NT2/D1 (cell line): ENCODE measurements at regions not wholly inside any gene's neighbourhood (a gene's known extent, or its start where the extent isn't known, plus 50 kb on each side); places are given as distances from the start of the nearest gene placed in this dataset.

Experiments used
- DNase-seq: peaks from one replicate; pipeline ENCODE4 v3.0.0-alpha.2; 2011; ENCODE audit warnings: low read depth, low spot score
- H3K27me3 ChIP-seq: 2 replicates; pipeline ENCODE4 v1.6.0; 2011; ENCODE audit warnings: mild to moderate bottlenecking; ENCODE audit not compliant: insufficient read length, insufficient read depth
- H3K36me3 ChIP-seq: 2 replicates; pipeline ENCODE4 v1.6.1; 2011; ENCODE audit warnings: mild to moderate bottlenecking, low read length, mixed read lengths; ENCODE audit not compliant: insufficient read depth, insufficient read length
- H3K4me1 ChIP-seq: 2 replicates; pipeline ENCODE4 v1.5.1; 2011; ENCODE audit not compliant: insufficient read depth, insufficient read length
- H3K4me3 ChIP-seq: 2 replicates; pipeline ENCODE4 v1.5.1; 2011; ENCODE audit warnings: low read depth; ENCODE audit not compliant: insufficient read length
- H3K9ac ChIP-seq: 2 replicates; pipeline ENCODE4 v1.6.0; 2011; ENCODE audit warnings: low read depth; ENCODE audit not compliant: insufficient read length
- H3K9me3 ChIP-seq: 2 replicates; pipeline ENCODE4 v1.5.1; 2011; ENCODE audit warnings: mild to moderate bottlenecking, low read length; ENCODE audit not compliant: insufficient read depth
- SUZ12 ChIP-seq: IDR thresholded peaks from 2 replicates; pipeline ENCODE4 v1.6.1; 2011; ENCODE audit not compliant: insufficient read length, insufficient read depth; ENCODE audit errors: extremely low read depth
- YY1 ChIP-seq: IDR thresholded peaks from 2 replicates; pipeline ENCODE4 v1.6.1; 2011; ENCODE audit not compliant: insufficient read length, insufficient read depth
- ZNF274 ChIP-seq: IDR thresholded peaks from 2 replicates; pipeline ENCODE4 v1.6.1; 2011; ENCODE audit warnings: mild to moderate bottlenecking, low read depth, low read length

DNA sequence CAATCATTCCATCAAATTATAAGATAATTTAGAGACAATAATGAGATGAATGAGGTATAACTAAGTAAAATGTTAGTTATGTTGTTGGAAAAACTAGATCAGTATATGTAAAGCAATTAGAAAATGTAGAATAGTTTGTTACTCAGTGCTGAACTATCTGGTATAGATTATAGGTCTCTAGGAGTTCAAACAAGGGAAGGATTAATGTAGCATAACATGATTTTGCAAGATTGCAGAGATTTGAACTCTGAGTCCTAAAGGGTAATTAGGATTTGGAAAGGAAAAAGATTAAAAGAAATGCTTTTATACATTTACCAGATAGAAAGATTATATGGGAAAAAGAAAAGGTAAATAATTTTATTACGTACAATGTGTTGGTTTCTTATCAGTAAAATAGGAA, 246.3 kb downstream of the KCNC2 start:
- TF ChIP-seq ZNF274, result no peak
- no peak for TF ChIP-seq SUZ12
- TF ChIP-seq YY1, result no peak
- no peak for DNase-seq
- Histone ChIP-seq H3K4me1 (no peaks in the 10 kb centered on the region), H3K9me3 (no peaks in the 10 kb centered on the region), H3K36me3 (no peaks in the 10 kb centered on the region), H3K9ac (no peak overlapping the region), H3K27me3 (no peaks in the 10 kb centered on the region), H3K4me3 (no peak overlapping the region)

DNA sequence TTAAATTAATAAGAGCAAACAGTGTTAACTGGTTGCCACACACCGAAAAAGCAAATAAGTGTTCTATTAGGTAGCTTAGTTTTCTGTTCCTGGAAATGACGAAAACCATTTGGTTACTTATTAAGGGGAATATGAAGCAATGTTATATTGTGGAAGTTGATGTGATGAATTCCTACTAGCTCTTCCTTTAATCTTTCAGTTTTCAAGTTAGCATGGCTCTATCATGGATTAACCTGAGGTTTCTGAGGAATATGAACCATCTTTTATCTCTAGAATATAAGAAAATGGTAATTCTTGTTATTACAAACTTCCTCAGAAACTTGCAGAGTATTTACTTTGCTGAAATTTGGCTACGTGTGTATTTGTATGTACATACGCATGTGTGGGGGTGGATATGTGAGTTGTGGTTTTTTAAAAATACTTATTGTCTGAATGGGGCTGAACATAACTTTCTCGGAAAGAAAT, 245.7 kb downstream of the KCNC2 start:
- Histone ChIP-seq H3K4me1 (no peaks in the 10 kb centered on the region), H3K27me3 (no peaks in the 10 kb centered on the region), H3K9ac (no peak overlapping the region), H3K4me3 (no peak overlapping the region), H3K9me3 (no peaks in the 10 kb centered on the region), H3K36me3 (no peaks in the 10 kb centered on the region)
- no peak for DNase-seq
- no peak for TF ChIP-seq ZNF274

DNA sequence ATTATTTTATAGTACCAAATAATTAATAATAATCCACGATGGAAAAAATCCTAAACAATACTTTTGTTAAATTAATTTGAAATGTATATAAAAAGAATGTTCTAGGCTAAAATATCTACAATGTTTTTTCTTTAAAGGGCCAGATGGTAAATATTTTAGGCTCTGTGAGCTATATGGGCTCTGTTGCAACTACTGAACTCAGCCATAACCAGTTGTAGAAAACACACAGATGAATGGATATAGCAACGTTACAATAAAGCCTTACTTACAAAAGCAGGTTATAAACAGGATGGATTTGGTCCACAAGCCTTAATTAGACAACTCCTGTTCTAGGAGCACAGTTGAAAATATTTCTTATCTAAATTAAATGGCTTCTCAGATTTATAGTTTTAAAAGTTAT, 245.2 kb downstream of the KCNC2 start:
- no peaks in the 10 kb centered on the region for H3K4me1 ChIP-seq
- H3K27me3 ChIP-seq, result no peaks in the 10 kb centered on the region
- H3K36me3 ChIP-seq, result no peaks in the 10 kb centered on the region
- TF ChIP-seq YY1 (no peak), ZNF274 (no peak), SUZ12 (no peak)
- no peak overlapping the region for H3K9ac ChIP-seq
- no peak overlapping the region for H3K4me3 ChIP-seq
- DNase-seq, result no peak
- no peaks in the 10 kb centered on the region for H3K9me3 ChIP-seq

DNA sequence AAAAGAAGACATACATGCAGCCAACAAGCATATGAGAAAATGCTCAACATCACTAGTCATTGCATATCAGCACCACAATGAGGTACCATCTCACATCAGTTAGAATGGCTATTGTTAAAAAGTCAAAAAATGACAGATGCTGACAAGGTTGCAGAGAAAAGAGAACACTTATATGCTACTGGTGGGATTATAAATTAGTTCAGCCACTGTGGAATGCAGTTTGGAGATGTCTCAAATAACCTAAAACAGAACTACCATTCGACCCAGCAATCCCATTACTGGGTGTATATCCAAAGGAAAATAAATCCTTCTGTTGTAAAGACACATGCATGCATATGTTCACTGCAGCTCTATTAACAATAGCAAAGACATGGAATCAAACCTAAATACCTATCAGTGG, 238.4 kb downstream of the KCNC2 start:
- DNase-seq, result no peak
- H3K27me3 ChIP-seq, result no peaks in the 10 kb centered on the region
- TF ChIP-seq YY1 (no peak), SUZ12 (no peak), ZNF274 (no peak)
- no peaks in the 10 kb centered on the region for H3K4me1 ChIP-seq
- H3K9ac ChIP-seq, result no peak overlapping the region
- H3K9me3 ChIP-seq, result no peaks in the 10 kb centered on the region
- H3K4me3 ChIP-seq, result no peak overlapping the region
- no peaks in the 10 kb centered on the region for H3K36me3 ChIP-seq

DNA sequence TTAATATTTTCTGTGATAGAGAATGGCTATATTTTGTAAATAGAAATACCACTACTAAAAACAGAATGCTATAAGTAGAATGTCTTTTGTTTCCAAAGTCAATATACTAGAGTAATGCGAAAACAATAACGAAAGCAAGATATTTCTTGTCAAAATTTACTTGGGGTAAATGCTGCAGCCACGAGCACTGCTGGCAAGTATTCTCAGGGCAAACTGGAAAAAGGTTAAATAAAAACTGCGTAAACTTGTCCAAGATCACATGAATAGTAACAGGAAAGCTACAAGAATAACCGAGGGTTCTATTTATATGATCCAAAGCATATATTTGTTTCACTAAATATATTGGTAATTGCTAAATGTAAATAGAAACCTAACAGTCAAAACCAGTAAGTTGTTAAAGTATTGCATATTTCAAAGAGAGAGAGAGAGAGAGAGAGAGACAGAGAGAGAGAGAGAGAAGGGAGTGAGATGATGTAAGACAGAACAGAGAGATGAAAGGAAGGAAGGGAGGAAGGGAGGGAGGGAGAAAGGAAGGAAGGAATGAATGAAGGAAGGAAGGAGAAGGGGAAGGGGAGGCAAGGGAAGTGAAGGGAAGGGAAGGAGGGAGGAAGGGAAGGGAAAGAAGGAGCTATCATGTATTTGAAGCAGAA, 231.7 kb downstream of the KCNC2 start:
- Histone ChIP-seq H3K27me3 (no peaks in the 10 kb centered on the region), H3K4me1 (no peaks in the 10 kb centered on the region), H3K9ac (no peak overlapping the region), H3K9me3 (no peaks in the 10 kb centered on the region), H3K4me3 (no peak overlapping the region), H3K36me3 (no peaks in the 10 kb centered on the region)
- no peak for DNase-seq
- TF ChIP-seq YY1 (no peak), SUZ12 (no peak)

DNA sequence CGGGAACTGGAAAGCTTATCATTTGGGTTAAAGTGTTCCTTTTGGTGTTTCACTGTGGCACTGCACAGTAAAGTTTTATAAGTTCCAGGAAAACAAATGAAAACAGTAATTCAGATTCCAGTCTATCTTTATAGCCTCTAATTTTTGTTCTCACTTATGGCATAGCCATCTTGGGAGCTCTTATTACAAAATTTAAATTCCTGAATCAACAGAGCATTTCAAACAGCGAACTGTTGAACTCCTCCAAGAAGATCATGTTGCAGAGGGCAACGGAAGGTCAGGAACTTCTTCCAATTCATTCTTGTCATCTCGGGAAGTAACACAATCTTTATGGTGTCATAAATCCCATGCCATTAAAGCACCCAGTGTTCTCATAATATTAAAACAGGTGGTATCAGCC, 229.1 kb downstream of the KCNC2 start:
- Histone ChIP-seq H3K27me3 (no peaks in the 10 kb centered on the region), H3K4me3 (no peak overlapping the region), H3K4me1 (no peaks in the 10 kb centered on the region), H3K36me3 (no peaks in the 10 kb centered on the region), H3K9ac (no peak overlapping the region), H3K9me3 (no peaks in the 10 kb centered on the region)
- TF ChIP-seq YY1, result no peak
- TF ChIP-seq ZNF274, result no peak
- TF ChIP-seq SUZ12, result no peak
- DNase-seq, result no peak

DNA sequence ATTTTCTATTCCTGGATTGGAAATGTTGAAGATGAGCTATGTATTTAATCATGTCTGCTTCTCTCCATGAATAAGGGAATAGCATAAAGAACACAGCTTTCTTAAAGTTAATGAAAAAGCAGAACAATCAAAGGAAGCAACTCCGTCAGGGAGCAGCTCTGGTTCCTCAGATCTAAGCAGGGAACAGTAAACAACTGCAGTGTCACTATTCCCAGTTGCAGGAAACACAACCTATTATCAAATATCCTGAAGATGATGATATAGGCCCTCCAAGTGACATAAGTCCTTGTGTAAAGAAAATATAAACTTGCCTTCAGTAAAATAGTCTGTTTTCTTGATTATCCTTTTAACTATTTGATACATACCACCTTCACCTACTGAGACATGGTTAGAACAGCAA, 228.1 kb downstream of the KCNC2 start:
- DNase-seq, result no peak

DNA sequence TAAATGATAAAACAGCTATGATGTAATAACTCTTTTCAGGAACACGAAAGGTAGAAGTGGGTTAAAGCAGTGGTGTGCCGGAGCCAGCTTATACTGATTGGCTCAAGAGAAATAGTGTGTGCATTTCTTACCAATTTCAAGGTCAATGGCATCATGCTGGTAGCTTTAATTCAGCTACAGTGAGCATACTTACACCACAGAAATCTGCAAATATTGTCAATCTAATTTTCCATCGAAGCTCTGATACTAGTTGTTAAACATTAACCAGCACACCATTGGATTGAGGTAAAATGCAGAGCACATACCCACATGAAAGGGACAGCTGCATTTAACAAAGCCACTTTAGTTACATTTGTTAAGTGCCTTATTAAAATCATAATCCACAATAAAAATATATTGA, 225.7 kb downstream of the KCNC2 start:
- Histone ChIP-seq H3K9me3 (no peaks in the 10 kb centered on the region), H3K27me3 (no peaks in the 10 kb centered on the region), H3K36me3 (no peaks in the 10 kb centered on the region), H3K4me3 (no peak overlapping the region), H3K9ac (no peak overlapping the region), H3K4me1 (no peaks in the 10 kb centered on the region)
- DNase-seq, result no peak
- no peak for TF ChIP-seq YY1
- no peak for TF ChIP-seq ZNF274
- no peak for TF ChIP-seq SUZ12

More for the DNA sequence above, 228.1 kb downstream of the KCNC2 start:
- Histone ChIP-seq H3K4me1 (no peaks in the 10 kb centered on the region), H3K36me3 (no peaks in the 10 kb centered on the region), H3K27me3 (no peaks in the 10 kb centered on the region), H3K9ac (no peak overlapping the region), H3K9me3 (no peaks in the 10 kb centered on the region), H3K4me3 (no peak overlapping the region)
- no peak for TF ChIP-seq ZNF274
- no peak for TF ChIP-seq SUZ12
- no peak for TF ChIP-seq YY1
